GM21825 (cell line): ENCODE measurements at regions not wholly inside any gene's neighbourhood (a gene's known extent, or its start where the extent isn't known, plus 50 kb on each side); places are given as distances from the start of the nearest gene placed in this dataset.
"Not testable (repeated sequence)": the region's sequence is repeated elsewhere in the genome, so short reads cannot be mapped to it uniquely, and the experiment has no call there.

Experiments
- ATAC-seq: cut with Tn5 transposase; IDR thresholded peaks from one replicate; pipeline ENCODE4 v1.9.1; 2021; ENCODE audit warnings: mild to moderate bottlenecking, moderate library complexity; ENCODE audit not compliant: unreplicated experiment

DNA sequence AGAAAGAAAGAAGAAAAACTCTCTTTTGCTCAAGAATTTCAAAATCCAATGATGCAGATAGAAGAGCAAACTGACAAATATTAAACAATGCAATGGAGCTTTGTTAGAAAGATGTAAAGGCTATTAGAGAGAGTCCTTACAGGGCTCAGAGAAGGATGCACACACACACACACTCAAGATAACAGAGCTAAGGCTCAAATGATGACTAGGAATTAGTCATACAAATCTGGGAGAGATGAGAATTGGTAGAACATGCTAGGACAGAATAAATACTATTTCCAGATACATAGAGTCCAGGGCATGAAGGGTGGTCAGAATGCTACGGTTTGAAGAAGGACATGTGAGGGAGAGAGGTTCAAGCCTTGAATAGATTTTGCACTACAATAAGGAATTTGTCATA is 650.1 kb upstream of the MDGA2 start:
- ATAC-seq = no peak

GRCh38 chr14:48323665-48324064 is 648.3 kb upstream of the MDGA2 start:
- ATAC-seq = no peak

- no peak for ATAC-seq
Measured at GRCh38 chr14:48319823-48320222, 644.4 kb upstream of the MDGA2 start.

GRCh38 chr14:48304729-48305128 is 629.3 kb upstream of the MDGA2 start:
- no peak for ATAC-seq

- no peak for ATAC-seq
Measured at GRCh38 chr14:48289701-48290100, 614.3 kb upstream of the MDGA2 start.

DNA sequence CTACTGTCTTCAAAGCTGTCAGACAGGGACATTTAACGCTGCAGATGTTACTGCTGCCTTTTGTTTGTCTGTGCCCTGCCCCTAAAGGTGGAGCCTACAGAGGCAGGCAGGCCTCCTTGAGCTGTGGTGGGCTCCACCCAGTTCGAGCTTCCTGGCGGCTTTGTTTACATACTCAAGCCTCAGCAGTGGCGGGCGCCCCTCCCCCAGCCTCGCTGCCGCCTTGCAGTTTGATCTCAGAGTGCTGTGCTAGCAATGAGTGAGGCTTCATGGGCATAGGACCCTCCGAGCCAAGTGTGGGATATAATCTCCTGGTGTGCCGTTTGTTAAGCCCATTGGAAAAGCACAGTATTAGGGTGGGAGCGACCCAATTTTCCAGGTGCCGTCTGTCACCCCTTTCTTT is 609.8 kb upstream of the MDGA2 start:
- ATAC-seq = not testable (repeated sequence)

GRCh38 chr14:48275301-48275700 is 599.9 kb upstream of the MDGA2 start:
- no peak for ATAC-seq

GRCh38 chr14:48274826-48275225 is 599.4 kb upstream of the MDGA2 start:
- ATAC-seq = no peak

GRCh38 chr14:48267926-48268325 is 592.5 kb upstream of the MDGA2 start:
- ATAC-seq = not testable (repeated sequence)

- ATAC-seq = not testable (repeated sequence)
Measured at GRCh38 chr14:48266201-48266600, 590.8 kb upstream of the MDGA2 start.

DNA sequence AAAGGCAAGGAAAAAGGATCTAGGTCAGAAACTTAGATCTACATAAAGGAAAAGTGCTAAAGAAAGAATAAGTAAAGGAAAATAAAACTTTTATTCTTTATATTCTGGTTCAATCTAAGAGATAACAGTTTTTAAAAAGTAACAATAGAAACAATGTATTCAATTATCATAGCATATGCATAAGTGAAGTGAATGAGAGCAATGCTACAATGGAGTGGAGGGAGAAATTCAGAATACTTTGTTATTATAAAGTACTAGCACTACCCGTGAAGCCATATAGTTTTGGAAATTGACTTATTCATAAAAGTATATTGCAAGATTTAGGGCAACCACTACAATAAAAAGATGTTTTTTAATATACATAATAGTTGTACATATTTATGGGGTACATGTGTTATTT is 586.0 kb upstream of the MDGA2 start:
- no peak for ATAC-seq

- ATAC-seq = not testable (repeated sequence)
Measured at GRCh38 chr14:48260394-48261295, 585.2 kb upstream of the MDGA2 start.

- ATAC-seq = not testable (repeated sequence)
Measured at GRCh38 chr14:48259876-48260275, 584.5 kb upstream of the MDGA2 start.

GRCh38 chr14:48259232-48259631 is 583.8 kb upstream of the MDGA2 start:
- ATAC-seq = not testable (repeated sequence)

- ATAC-seq = not testable (repeated sequence)
Measured at GRCh38 chr14:48258703-48259102, 583.3 kb upstream of the MDGA2 start.

GRCh38 chr14:48253020-48253419 is 577.6 kb upstream of the MDGA2 start:
- no peak for ATAC-seq

GRCh38 chr14:48251290-48251689 is 575.9 kb upstream of the MDGA2 start:
- no peak for ATAC-seq

DNA sequence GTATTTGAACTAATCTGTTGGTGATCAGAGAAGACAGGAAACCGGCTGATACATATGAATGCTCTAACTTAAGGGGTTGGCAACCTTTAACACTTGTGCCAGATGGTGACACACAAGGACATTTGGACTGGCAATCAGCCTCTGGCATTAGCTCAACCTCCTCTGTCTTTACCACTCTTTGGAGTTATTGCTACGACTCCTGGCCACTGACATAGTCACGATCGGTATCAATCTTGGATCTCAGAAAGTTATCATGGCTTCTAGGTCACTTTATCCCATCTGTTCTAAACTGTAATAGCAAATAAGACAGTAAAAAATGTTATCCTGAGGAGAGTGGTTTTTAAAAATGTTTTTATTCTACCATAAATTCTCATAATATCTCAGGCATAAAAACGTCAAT is 575.2 kb upstream of the MDGA2 start:
- no peak for ATAC-seq

- ATAC-seq = no peak
Measured at GRCh38 chr14:48247977-48248376, 572.6 kb upstream of the MDGA2 start.

GRCh38 chr14:48243900-48244299 is 568.5 kb upstream of the MDGA2 start:
- no peak for ATAC-seq

GRCh38 chr14:48229091-48229490 is 553.7 kb upstream of the MDGA2 start:
- ATAC-seq = no peak

DNA sequence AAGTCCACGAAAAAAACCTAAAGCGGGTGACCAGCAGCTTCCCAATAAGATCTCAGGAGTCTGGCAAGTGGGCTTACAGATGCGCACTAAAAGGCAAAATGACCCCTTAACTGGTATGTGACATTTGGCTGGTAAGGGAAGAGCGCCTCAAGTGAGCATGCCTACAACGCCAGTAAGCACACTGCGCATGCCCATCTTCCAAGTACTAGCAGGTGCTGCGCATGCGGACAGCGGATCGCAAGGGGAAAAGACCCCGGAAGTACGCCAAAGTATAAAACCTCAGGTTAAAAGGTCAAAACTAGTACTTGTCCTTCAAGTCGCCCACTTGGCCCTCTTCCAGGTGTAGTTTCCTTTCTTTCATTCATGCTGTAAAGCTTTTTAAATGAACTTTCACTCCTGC is 518.5 kb upstream of the MDGA2 start:
- no peak for ATAC-seq

GRCh38 chr14:48149624-48150023 is 474.2 kb upstream of the MDGA2 start:
- not testable (repeated sequence) for ATAC-seq
